Neural crest cell (in vitro differentiated cells): ENCODE measurements at regions not wholly inside any gene's neighbourhood (a gene's known extent, or its start where the extent isn't known, plus 50 kb on each side); places are given as distances from the start of the nearest gene placed in this dataset.

Source experiments
- DNase-seq: peaks from one replicate; pipeline ENCODE4 v3.0.0; 2021; ENCODE audit warnings: low read depth, mixed read lengths, low spot score
- H3K27ac Mint-ChIP-seq: one replicate; pipeline ENCODE4 v1.8.0; 2021; ENCODE audit warnings: mild to moderate bottlenecking, mixed read lengths; ENCODE audit not compliant: unreplicated experiment
- H3K27me3 Mint-ChIP-seq: 2 replicates; pipeline ENCODE4 v1.8.0; 2021; ENCODE audit warnings: low read depth, mild to moderate bottlenecking, mixed read lengths
- H3K36me3 Mint-ChIP-seq: 2 replicates; pipeline ENCODE4 v1.8.0; 2021; ENCODE audit warnings: low read depth, mild to moderate bottlenecking, mixed read lengths
- H3K4me1 Mint-ChIP-seq: 2 replicates; pipeline ENCODE4 v1.8.0; 2021; ENCODE audit warnings: mixed read lengths
- H3K4me3 Mint-ChIP-seq: one replicate; pipeline ENCODE4 v1.8.0; 2021; ENCODE audit warnings: mild to moderate bottlenecking, mixed read lengths
- H3K9me3 Mint-ChIP-seq: 2 replicates; pipeline ENCODE4 v1.8.0; 2021; ENCODE audit warnings: mixed read lengths
- TF ChIP-seq, protein P1 (sequence below): fragments of 200-600 bp; sonication (generic); conservative IDR thresholded peaks from 2 replicates; pipeline ENCODE4 v1.5.0; 2021; ENCODE audit warnings: antibody characterized with exemption, mild to moderate bottlenecking

DNA sequence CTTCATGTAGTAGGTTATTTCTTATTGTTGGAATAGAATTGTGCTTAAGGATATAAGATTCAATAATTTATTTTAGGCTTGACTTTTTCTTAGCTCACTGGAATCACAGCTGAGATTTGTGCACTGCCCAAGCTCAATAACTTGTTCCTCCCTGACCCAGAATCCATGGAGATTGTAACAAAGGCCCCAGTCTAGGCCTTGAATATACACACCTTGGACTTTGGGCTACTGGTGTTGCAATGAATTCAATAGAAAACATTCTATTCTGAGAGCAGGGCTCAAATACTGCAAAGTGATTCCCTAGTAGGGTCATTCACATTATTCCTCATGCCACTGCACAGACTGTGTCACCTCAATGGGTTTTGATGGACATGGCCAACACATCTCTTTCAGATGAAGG is 352.4 kb downstream of the GALC start:
- H3K4me1 Mint-ChIP-seq = peaks cover 9% of the 10 kb centered on the region
- no peaks in the 10 kb centered on the region for H3K27me3 Mint-ChIP-seq
- H3K9me3 Mint-ChIP-seq = no peaks in the 10 kb centered on the region
- H3K36me3 Mint-ChIP-seq = no peaks in the 10 kb centered on the region
- no peak for DNase-seq
- H3K4me3 Mint-ChIP-seq = no peak overlapping the region
- no peak overlapping the region for H3K27ac Mint-ChIP-seq
- TF ChIP-seq, protein P1, sequence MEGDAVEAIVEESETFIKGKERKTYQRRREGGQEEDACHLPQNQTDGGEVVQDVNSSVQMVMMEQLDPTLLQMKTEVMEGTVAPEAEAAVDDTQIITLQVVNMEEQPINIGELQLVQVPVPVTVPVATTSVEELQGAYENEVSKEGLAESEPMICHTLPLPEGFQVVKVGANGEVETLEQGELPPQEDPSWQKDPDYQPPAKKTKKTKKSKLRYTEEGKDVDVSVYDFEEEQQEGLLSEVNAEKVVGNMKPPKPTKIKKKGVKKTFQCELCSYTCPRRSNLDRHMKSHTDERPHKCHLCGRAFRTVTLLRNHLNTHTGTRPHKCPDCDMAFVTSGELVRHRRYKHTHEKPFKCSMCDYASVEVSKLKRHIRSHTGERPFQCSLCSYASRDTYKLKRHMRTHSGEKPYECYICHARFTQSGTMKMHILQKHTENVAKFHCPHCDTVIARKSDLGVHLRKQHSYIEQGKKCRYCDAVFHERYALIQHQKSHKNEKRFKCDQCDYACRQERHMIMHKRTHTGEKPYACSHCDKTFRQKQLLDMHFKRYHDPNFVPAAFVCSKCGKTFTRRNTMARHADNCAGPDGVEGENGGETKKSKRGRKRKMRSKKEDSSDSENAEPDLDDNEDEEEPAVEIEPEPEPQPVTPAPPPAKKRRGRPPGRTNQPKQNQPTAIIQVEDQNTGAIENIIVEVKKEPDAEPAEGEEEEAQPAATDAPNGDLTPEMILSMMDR = no peak

DNA sequence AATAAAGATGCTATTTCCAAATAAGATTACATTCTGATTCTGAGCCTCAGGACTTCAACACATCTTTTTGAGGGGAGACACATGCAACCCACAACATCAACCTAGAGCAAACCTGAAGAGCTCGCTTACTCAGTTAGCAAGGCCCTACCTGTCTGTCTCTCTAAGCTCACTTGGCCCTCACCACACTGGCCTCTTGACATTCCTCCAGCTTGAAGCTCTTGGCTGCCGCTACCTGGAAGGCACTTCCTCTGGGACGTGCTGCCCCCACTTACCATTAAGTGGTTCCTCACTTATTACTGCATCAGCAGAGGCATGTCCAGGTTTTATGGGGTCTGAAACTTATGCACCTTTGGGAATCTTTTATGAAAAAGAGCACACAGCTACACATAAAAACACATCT is 354.8 kb downstream of the GALC start:
- Mint-ChIP-seq H3K36me3 (no peaks in the 10 kb centered on the region), H3K4me3 (no peak overlapping the region), H3K9me3 (no peaks in the 10 kb centered on the region), H3K27ac (no peak overlapping the region), H3K4me1 (no peaks in the 10 kb centered on the region), H3K27me3 (no peaks in the 10 kb centered on the region)
- no peak for DNase-seq
- TF ChIP-seq, protein P1 = no peak

DNA sequence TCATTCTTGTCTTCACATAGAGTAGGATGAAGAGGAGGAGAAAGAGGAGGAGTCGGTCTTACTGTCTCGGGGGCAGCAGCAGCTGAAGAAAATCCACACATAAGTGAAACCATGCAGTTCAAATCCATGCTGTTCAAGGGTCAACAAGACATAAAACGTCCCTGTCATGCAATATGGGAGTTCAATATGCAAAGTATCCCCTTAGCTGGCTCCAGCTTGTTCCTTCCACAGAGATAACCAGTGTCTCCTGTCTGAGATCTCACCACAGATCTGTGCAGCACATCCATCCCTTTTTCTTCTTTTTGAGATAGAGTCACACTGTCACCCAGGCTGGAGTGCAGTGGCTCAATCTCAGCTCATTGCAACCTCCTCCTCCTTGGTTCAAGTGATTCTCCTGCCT is 357.5 kb downstream of the GALC start:
- no peak for DNase-seq
- H3K36me3 Mint-ChIP-seq = no peaks in the 10 kb centered on the region
- no peak overlapping the region for H3K27ac Mint-ChIP-seq
- H3K27me3 Mint-ChIP-seq = no peaks in the 10 kb centered on the region
- H3K4me1 Mint-ChIP-seq = peaks cover 3% of the 10 kb centered on the region
- H3K9me3 Mint-ChIP-seq = no peaks in the 10 kb centered on the region
- H3K4me3 Mint-ChIP-seq = no peak overlapping the region
- TF ChIP-seq, protein P1 = no peak

DNA sequence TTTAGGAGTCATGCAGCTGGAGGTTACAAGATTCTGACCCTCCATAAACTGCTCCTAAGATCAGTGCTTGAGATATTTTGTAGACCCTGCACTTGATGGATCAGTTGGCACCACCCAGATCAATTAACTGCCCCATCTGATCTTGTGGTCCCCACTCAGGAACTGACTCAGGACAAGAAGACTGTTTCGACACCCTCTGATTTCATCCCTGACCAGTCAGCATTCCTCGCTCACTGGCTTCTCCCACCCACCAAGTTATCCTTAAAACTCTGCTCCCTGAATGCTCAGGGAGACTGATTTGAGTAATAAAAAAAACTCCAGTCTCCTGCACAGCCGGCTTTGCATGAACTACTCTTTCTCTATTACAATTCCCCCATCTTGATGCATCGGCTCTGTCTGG is 360.2 kb downstream of the GALC start:
- H3K36me3 Mint-ChIP-seq = no peaks in the 10 kb centered on the region
- H3K4me1 Mint-ChIP-seq = peaks cover 23% of the 10 kb centered on the region
- TF ChIP-seq, protein P1 = no peak
- DNase-seq = no peak
- no peak overlapping the region for H3K4me3 Mint-ChIP-seq
- H3K27ac Mint-ChIP-seq = no peak overlapping the region
- no peaks in the 10 kb centered on the region for H3K27me3 Mint-ChIP-seq
- no peaks in the 10 kb centered on the region for H3K9me3 Mint-ChIP-seq

DNA sequence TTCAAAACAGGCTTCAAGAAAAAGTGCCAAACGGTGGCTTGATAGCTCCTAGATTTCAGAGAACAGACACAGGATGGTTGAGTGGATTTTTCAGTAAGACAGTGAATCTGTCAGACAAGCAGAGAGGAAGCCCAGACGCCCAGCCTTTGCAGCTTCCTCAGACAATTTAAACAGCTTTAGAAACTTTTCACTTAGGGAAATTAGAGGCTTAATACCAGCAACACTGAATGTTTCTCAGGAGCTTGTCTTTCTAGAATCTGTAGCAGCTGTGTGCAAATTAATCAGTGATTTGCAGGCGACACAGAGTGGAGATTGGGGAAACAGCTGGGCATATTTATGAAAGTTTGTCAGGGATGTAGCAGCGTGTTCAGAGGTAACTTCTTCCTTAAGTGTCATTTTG is 362.1 kb downstream of the GALC start:
- DNase-seq = no peak
- Mint-ChIP-seq H3K27ac (no peak overlapping the region), H3K4me3 (no peak overlapping the region), H3K4me1 (peaks cover 27% of the 10 kb centered on the region), H3K27me3 (no peaks in the 10 kb centered on the region), H3K9me3 (no peaks in the 10 kb centered on the region), H3K36me3 (no peaks in the 10 kb centered on the region)
- TF ChIP-seq, protein P1 = no peak

DNA sequence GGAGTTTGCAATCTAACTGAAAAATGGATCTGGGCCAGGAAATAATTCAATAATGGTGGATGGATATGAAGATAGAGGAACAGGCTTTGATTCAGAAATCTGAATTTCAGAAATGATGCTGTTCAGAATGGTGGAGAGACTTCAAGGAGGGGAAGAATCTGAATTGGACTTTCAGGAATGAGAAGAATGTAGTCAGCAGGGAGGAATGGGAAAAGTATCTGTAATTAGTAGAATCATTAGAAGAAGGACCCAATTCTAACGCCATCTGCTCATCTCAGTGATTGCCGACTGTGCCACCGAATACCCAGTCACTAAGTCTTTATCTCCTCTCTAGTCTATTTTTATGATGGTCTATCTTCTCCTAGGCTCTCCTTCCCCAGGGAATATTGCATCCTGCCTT is 363.2 kb downstream of the GALC start:
- Mint-ChIP-seq H3K36me3 (no peaks in the 10 kb centered on the region), H3K27me3 (no peaks in the 10 kb centered on the region), H3K27ac (no peak overlapping the region), H3K4me1 (peaks cover 27% of the 10 kb centered on the region), H3K9me3 (no peaks in the 10 kb centered on the region), H3K4me3 (no peak overlapping the region)
- no peak for DNase-seq
- TF ChIP-seq, protein P1 = no peak
